GM12864 (cell line): ENCODE measurements at regions not wholly inside any gene's neighbourhood (a gene's known extent, or its start where the extent isn't known, plus 50 kb on each side); places are given as distances from the start of the nearest gene placed in this dataset.

Experiments used
- DNase-seq: peaks from one replicate; pipeline ENCODE4 v3.0.0-alpha.2; 2011; ENCODE audit warnings: low read depth
- H3K4me3 ChIP-seq: 2 replicates; pipeline ENCODE4 v1.5.1; 2011; ENCODE audit warnings: mild to moderate bottlenecking, low read depth, low read length, control low read depth
- TF ChIP-seq, protein P1 (sequence below): IDR thresholded peaks from 2 replicates; pipeline ENCODE4 v1.5.1; 2011; ENCODE audit warnings: low read depth, mild to moderate bottlenecking, moderate library complexity, low read length, control low read depth, inconsistent platforms; ENCODE audit errors: missing control alignments

DNA sequence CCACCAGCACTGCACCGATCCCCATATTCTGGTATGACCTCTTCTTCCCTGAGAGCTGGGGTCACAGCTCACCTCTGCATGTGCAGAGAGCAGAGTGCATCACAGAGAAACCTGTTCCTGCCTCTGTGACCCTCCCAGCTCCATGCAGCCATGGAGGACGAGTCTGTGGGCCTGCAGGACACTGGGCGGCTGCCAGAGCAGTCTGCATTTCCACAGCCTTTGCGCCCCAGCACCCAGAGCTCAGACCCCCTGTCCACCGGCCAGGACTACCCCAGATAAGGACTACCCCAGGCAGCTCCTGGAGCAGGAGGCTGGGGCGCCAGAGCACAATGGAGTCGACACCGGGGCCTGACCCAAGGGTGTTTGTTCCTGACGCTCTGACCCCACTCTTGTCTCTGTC is 308.1 kb upstream of the IRX1 start:
- no peak overlapping the region for H3K4me3 ChIP-seq
- DNase-seq, result no peak
- TF ChIP-seq, protein P1, sequence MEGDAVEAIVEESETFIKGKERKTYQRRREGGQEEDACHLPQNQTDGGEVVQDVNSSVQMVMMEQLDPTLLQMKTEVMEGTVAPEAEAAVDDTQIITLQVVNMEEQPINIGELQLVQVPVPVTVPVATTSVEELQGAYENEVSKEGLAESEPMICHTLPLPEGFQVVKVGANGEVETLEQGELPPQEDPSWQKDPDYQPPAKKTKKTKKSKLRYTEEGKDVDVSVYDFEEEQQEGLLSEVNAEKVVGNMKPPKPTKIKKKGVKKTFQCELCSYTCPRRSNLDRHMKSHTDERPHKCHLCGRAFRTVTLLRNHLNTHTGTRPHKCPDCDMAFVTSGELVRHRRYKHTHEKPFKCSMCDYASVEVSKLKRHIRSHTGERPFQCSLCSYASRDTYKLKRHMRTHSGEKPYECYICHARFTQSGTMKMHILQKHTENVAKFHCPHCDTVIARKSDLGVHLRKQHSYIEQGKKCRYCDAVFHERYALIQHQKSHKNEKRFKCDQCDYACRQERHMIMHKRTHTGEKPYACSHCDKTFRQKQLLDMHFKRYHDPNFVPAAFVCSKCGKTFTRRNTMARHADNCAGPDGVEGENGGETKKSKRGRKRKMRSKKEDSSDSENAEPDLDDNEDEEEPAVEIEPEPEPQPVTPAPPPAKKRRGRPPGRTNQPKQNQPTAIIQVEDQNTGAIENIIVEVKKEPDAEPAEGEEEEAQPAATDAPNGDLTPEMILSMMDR, result no peak

DNA sequence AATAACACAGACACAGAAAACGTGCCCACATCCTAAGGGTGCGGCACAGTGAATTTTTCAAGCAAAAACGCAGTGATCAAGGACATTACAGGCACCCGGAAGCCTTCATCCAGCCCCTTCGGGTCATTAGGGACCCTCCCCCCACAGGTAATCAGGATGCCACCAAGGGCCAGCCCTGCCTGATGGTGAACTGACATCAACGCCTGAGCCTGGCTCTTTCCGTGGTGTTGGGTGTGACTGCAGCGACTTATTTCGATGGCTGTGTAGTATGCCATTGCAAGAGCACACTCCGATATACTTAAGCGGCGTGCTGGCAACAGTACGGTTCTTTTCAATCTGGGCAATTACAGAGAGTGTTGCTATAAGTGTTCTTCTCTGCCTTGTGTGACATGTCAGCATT is 310.0 kb upstream of the IRX1 start:
- TF ChIP-seq, protein P1, result no peak
- no peak overlapping the region for H3K4me3 ChIP-seq
- no peak for DNase-seq

DNA sequence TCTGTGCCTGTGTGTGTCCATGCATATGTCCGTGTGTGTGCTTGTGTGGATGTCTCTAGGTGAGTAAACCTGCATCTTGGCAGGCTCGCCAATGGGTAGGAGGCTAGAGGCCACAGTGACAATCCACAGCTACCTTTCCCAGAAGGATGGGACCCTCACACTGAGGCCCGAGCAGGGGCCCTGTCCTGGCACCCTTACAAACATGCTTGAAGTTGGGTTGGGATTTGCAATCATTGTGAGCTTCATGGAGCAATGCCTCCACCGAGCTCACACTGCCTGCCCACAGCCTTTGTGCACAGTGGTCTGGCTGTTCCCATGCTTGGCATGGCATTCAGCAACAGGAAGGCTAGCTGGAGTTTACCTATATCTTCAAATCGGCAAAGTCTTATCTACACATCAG is 311.1 kb upstream of the IRX1 start:
- no peak overlapping the region for H3K4me3 ChIP-seq
- TF ChIP-seq, protein P1, result no peak
- no peak for DNase-seq

DNA sequence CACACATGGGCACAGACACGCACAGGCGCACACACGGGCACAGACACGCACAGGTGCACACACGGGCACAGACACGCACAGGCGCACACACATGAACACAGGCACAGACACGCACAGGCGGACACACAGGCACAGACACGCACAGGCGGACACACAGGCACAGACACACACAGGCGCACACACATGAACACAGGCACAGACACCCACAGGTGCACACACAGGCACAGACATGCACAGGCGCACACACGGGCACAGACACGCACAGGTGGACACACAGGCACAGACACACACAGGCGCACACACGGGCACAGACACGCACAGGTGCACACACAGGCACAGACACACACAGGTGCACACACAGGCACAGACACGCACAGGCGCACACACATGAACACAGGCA is 312.8 kb upstream of the IRX1 start:
- no peak for DNase-seq
- H3K4me3 ChIP-seq, result no peak overlapping the region
- TF ChIP-seq, protein P1, result no peak

DNA sequence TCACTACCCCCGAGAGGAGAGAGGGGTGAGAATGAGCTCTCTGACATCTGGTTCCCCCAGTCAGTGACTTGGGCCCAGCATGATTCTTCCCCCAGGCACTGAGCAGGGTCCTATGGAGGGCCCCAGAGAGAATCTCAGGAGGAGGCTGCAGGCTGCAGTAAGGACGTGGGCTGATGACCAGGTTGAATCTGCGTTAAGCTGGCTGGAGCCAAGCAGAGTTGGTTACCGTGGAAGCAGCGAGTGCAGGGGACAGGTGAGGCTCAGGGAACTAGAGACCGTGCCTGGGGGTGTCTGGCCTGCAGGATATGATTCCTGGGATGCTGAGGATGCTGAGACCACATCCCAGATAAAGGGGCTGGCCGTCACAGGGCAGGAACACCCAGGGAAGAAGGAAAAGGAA is 314.3 kb upstream of the IRX1 start:
- TF ChIP-seq, protein P1, result no peak
- no peak overlapping the region for H3K4me3 ChIP-seq
- no peak for DNase-seq

DNA sequence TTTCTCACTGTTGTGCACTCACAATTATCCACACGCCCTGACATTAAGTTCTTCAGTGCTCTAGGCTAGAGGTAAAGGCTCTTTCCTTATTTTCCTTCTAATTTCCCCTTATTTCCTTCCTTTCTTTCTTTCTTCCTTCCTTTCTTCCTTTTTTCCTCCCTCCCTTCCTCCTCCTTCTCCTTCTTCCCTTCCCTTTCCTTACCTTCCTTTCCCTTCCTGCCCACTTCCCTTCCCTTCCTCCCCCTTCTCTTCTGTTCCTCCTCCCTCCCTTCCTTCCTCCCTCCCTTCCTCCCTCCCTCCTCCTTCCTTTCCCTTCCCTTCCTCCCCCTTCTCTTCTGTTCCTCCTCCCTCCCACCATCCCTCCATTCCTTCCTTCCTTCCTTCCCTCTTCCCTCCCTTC is 317.0 kb upstream of the IRX1 start:
- no peak overlapping the region for H3K4me3 ChIP-seq
- TF ChIP-seq, protein P1, result no peak
- no peak for DNase-seq

DNA sequence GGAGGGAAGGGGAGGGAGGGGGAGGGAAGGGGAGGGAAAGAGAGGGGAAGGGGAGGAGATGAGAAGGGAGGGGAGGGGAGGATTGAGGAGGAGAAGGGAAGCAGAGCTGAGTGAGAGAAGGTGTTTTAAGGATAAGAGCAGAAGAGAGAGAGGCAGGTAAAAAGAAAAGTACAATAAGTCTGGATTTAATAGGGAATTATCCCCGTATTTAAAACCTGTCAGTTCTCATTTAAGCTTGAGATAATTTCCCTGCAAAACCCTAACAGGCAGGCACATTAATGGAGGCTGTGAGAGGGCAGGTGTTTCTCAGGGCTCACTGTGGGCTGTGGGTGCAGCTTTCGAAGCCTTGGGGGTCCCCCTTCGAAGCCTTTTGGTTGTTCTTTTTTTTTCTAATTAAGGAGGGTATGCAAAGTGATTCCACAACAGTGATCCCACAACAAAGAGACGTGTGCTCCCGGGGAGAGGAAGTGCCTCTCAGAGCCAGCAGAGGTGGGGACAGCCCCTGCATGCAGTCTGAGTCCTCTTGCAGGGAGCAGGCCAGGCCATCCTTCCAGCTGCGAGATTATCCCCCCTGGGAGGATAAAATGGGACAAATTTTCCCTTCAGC is 317.9 kb upstream of the IRX1 start:
- TF ChIP-seq, protein P1, result no peak
- no peak overlapping the region for H3K4me3 ChIP-seq
- no peak for DNase-seq
